Uterus (tissue), 2 donors: ENCODE measurements at regions not wholly inside any gene's neighbourhood (a gene's known extent, or its start where the extent isn't known, plus 50 kb on each side); places are given as distances from the start of the nearest gene placed in this dataset.

Source experiments
- POLR2A ChIP-seq, 2 donors: fragments of 450-650 bp; IDR thresholded peaks; one replicate each; pipeline ENCODE4 v1.6.1; 2016; ENCODE audit warnings: antibody characterized with exemption in 2 of 2, mild to moderate bottlenecking in 1 of 2, moderate library complexity in 1 of 2
- TF ChIP-seq, protein P1 (sequence below), 4 experiments: fragments of 200-600 bp in 2 of 4; fragments of 450-650 bp in 2 of 4; sonication (generic) in 2 of 4; IDR thresholded peaks; one replicate each; pipeline ENCODE4 v1.5.1; 2016 to 2019; ENCODE audit warnings: antibody characterized with exemption in 4 of 4, mild to moderate bottlenecking in 2 of 4, moderate library complexity in 1 of 4

GRCh38 chr12:29086325-29087271 is 62.5 kb upstream of the FAR2 start:
- TF ChIP-seq, protein P1, sequence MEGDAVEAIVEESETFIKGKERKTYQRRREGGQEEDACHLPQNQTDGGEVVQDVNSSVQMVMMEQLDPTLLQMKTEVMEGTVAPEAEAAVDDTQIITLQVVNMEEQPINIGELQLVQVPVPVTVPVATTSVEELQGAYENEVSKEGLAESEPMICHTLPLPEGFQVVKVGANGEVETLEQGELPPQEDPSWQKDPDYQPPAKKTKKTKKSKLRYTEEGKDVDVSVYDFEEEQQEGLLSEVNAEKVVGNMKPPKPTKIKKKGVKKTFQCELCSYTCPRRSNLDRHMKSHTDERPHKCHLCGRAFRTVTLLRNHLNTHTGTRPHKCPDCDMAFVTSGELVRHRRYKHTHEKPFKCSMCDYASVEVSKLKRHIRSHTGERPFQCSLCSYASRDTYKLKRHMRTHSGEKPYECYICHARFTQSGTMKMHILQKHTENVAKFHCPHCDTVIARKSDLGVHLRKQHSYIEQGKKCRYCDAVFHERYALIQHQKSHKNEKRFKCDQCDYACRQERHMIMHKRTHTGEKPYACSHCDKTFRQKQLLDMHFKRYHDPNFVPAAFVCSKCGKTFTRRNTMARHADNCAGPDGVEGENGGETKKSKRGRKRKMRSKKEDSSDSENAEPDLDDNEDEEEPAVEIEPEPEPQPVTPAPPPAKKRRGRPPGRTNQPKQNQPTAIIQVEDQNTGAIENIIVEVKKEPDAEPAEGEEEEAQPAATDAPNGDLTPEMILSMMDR (IDR thresholded peaks at IDR 0.05) = no peak
- no peak for TF ChIP-seq POLR2A (IDR thresholded peaks at IDR 0.05)
